ENCODE measurements at regions not wholly inside any gene's neighbourhood (a gene's known extent, or its start where the extent isn't known, plus 50 kb on each side); places are given as distances from the start of the nearest gene placed in this dataset.

DNA sequence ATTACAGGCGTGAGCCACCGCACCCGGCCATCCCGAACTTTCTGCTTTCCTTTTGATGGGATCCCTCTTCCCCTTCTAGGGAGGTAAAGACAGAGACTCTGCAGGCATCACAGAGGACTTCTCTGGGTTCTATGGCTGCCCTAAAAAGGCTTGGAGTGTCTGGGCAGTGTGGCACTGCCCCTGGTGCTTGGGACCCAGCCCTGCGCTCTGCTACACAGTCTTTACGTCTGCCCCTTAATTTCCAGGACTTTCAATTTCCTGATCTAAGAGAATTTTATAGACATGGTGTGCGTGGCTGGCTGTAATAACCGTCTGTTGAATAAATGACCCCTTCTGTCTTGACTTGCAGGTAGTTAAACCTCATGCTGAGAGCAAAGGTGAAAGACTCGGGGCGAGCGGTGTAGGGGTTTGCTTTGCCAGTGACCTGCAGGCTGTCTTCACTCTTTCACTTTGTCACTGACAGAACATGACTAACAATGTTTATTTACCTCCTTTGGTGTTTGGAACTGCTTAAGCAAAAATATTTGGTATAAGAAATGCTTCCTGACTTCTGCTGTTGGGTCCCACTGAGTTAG lies 110.9 kb upstream of the MAP1LC3B2 start:
- TF ChIP-seq, protein P1, sequence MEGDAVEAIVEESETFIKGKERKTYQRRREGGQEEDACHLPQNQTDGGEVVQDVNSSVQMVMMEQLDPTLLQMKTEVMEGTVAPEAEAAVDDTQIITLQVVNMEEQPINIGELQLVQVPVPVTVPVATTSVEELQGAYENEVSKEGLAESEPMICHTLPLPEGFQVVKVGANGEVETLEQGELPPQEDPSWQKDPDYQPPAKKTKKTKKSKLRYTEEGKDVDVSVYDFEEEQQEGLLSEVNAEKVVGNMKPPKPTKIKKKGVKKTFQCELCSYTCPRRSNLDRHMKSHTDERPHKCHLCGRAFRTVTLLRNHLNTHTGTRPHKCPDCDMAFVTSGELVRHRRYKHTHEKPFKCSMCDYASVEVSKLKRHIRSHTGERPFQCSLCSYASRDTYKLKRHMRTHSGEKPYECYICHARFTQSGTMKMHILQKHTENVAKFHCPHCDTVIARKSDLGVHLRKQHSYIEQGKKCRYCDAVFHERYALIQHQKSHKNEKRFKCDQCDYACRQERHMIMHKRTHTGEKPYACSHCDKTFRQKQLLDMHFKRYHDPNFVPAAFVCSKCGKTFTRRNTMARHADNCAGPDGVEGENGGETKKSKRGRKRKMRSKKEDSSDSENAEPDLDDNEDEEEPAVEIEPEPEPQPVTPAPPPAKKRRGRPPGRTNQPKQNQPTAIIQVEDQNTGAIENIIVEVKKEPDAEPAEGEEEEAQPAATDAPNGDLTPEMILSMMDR (IDR thresholded peaks at IDR 0.05) = no peak
- TF ChIP-seq POLR2A (IDR thresholded peaks at IDR 0.05) = no peak
